ENCODE measurements at regions not wholly inside any gene's neighbourhood (a gene's known extent, or its start where the extent isn't known, plus 50 kb on each side); places are given as distances from the start of the nearest gene placed in this dataset.

- no peak for TF ChIP-seq CTCF (IDR thresholded peaks at IDR 0.05; ENCODE audit: unreplicated experiment)
- CTCF ChIA-PET: no interaction called here
- Mint-ChIP-seq H3K4me1 (ENCODE audit: low read depth, unreplicated experiment) (peaks cover 53% of the 10 kb centered on the region), H3K27ac (ENCODE audit: unreplicated experiment) (no peak overlapping the region), H3K36me3 (ENCODE audit: insufficient read depth, unreplicated experiment) (no peaks in the 10 kb centered on the region), H3K27me3 (ENCODE audit: unreplicated experiment) (no peaks in the 10 kb centered on the region), H3K4me3 (ENCODE audit: low read depth, unreplicated experiment) (no peak overlapping the region), H3K9me3 (ENCODE audit: low read depth, unreplicated experiment) (no peaks in the 10 kb centered on the region)
- no TSS peak for BruUV-seq (replicated peaks)
- intact Hi-C loops (cut with micrococcal nuclease; ENCODE audit: unreplicated experiment): loop anchor here (5.0 kb wide), 2 partner anchors 133 to 168 kb away; no protein-coding TSS in a partner anchor
- DNase-seq: no peak
Observed at GRCh38 chr18:57219964-57220363, 73.1 kb downstream of the BOD1L2 start.

GRCh38 chr18:57220480-57220879, 73.6 kb downstream of the BOD1L2 start:
- Mint-ChIP-seq H3K27me3 (ENCODE audit: unreplicated experiment) (no peaks in the 10 kb centered on the region), H3K36me3 (ENCODE audit: insufficient read depth, unreplicated experiment) (no peaks in the 10 kb centered on the region), H3K4me1 (ENCODE audit: low read depth, unreplicated experiment) (peaks cover 51% of the 10 kb centered on the region), H3K9me3 (ENCODE audit: low read depth, unreplicated experiment) (no peaks in the 10 kb centered on the region), H3K27ac (ENCODE audit: unreplicated experiment) (no peak overlapping the region), H3K4me3 (ENCODE audit: low read depth, unreplicated experiment) (no peak overlapping the region)
- CTCF ChIA-PET: interaction anchor here (0.7 kb wide), 2 partner anchors 129 to 132 kb away, joined by 4 to 7 read pairs; no protein-coding TSS in a partner anchor
- DNase-seq: no peak
- TF ChIP-seq CTCF (IDR thresholded peaks at IDR 0.05; ENCODE audit: unreplicated experiment): no peak
- BruUV-seq (replicated peaks): no TSS peak
- intact Hi-C loops (cut with micrococcal nuclease; ENCODE audit: unreplicated experiment): loop anchor here (5.0 kb wide), 2 partner anchors 133 to 168 kb away; no protein-coding TSS in a partner anchor

- CTCF ChIA-PET: interaction anchor here (0.6 to 0.7 kb wide), 3 partner anchors 129 to 846 kb away, joined by 3 to 7 read pairs (median 4); no protein-coding TSS in a partner anchor
- no peaks in the 10 kb centered on the region for H3K27me3 Mint-ChIP-seq (ENCODE audit: unreplicated experiment)
- no peak for TF ChIP-seq CTCF (IDR thresholded peaks at IDR 0.05; ENCODE audit: unreplicated experiment)
- no peak for DNase-seq
- H3K27ac Mint-ChIP-seq (ENCODE audit: unreplicated experiment): no peak overlapping the region
- BruUV-seq (replicated peaks): no TSS peak
- H3K4me3 Mint-ChIP-seq (ENCODE audit: low read depth, unreplicated experiment): no peak overlapping the region
- H3K4me1 Mint-ChIP-seq (ENCODE audit: low read depth, unreplicated experiment): peaks cover 46% of the 10 kb centered on the region
- no peaks in the 10 kb centered on the region for H3K9me3 Mint-ChIP-seq (ENCODE audit: low read depth, unreplicated experiment)
- no peaks in the 10 kb centered on the region for H3K36me3 Mint-ChIP-seq (ENCODE audit: insufficient read depth, unreplicated experiment)
- intact Hi-C loops (cut with micrococcal nuclease; ENCODE audit: unreplicated experiment): loop anchor here (5.0 kb wide), 2 partner anchors 134 to 169 kb away; no protein-coding TSS in a partner anchor
Observed at GRCh38 chr18:57220930-57221483, 74.1 kb downstream of the BOD1L2 start.

- peak overlapping the region; percentile 7 for H3K4me3 Mint-ChIP-seq (ENCODE audit: low read depth, unreplicated experiment)
- peak overlapping the region; percentile 82 for H3K27ac Mint-ChIP-seq (ENCODE audit: unreplicated experiment)
- no peak for TF ChIP-seq CTCF (IDR thresholded peaks at IDR 0.05; ENCODE audit: unreplicated experiment)
- H3K36me3 Mint-ChIP-seq (ENCODE audit: insufficient read depth, unreplicated experiment): no peaks in the 10 kb centered on the region
- BruUV-seq (replicated peaks): no TSS peak
- intact Hi-C loops (cut with micrococcal nuclease; ENCODE audit: unreplicated experiment): loop anchor here (1.0 to 5.0 kb wide), 4 partner anchors 43 to 210 kb away; no protein-coding TSS in a partner anchor
- peaks cover 34% of the 10 kb centered on the region for H3K4me1 Mint-ChIP-seq (ENCODE audit: low read depth, unreplicated experiment)
- DNase-seq: peak; percentile 50
- H3K27me3 Mint-ChIP-seq (ENCODE audit: unreplicated experiment): no peaks in the 10 kb centered on the region
- no peaks in the 10 kb centered on the region for H3K9me3 Mint-ChIP-seq (ENCODE audit: low read depth, unreplicated experiment)
- CTCF ChIA-PET: no interaction called here
Observed at GRCh38 chr18:57223144-57223870, 76.4 kb downstream of the BOD1L2 start.

Data from Calu3 (cell line).